Nephron (organoid): ENCODE measurements at regions not wholly inside any gene's neighbourhood (a gene's known extent, or its start where the extent isn't known, plus 50 kb on each side); places are given as distances from the start of the nearest gene placed in this dataset.
"Not testable (repeated sequence)": the region's sequence is repeated elsewhere in the genome, so short reads cannot be mapped to it uniquely, and the experiment has no call there.

Experiments used
- H3K27ac Mint-ChIP-seq, 3 experiments: 2 replicates each; pipeline ENCODE4 v1.8.0; 2020; ENCODE audit warnings: mixed read lengths in 3 of 3, mild to moderate bottlenecking in 2 of 3, moderate library complexity in 1 of 3
- H3K27me3 Mint-ChIP-seq: 2 replicates; pipeline ENCODE4 v1.8.0; 2021; ENCODE audit warnings: low read depth, mild to moderate bottlenecking, moderate library complexity, mixed read lengths
- H3K36me3 Mint-ChIP-seq: 2 replicates; pipeline ENCODE4 v1.8.0; 2020; ENCODE audit warnings: low read depth, mixed read lengths
- H3K4me1 Mint-ChIP-seq: 2 replicates; pipeline ENCODE4 v1.8.0; 2020; ENCODE audit warnings: mixed read lengths
- H3K4me3 Mint-ChIP-seq, 3 experiments: 2 replicates each; pipeline ENCODE4 v1.8.0; 2020; ENCODE audit warnings: mild to moderate bottlenecking in 3 of 3, mixed read lengths in 3 of 3, moderate library complexity in 2 of 3
- H3K9me3 Mint-ChIP-seq: 2 replicates; pipeline ENCODE4 v1.8.0; 2020; ENCODE audit warnings: mixed read lengths
- CTCF ChIP-seq, 3 experiments: fragments of 200-600 bp; sonication (generic); IDR thresholded peaks; one replicate each; pipeline ENCODE4 v1.5.0; 2021; ENCODE audit warnings: antibody characterized with exemption in 3 of 3; ENCODE audit not compliant: unreplicated experiment in 3 of 3

- H3K9me3 Mint-ChIP-seq, result no peaks in the 10 kb centered on the region
- TF ChIP-seq CTCF (IDR thresholded peaks at IDR 0.05; ENCODE audit: unreplicated experiment in 3 of 3), result no peak
- H3K4me1 Mint-ChIP-seq, result no peaks in the 10 kb centered on the region
- H3K27ac Mint-ChIP-seq, result no peak overlapping the region
- no peaks in the 10 kb centered on the region for H3K36me3 Mint-ChIP-seq
- no peaks in the 10 kb centered on the region for H3K27me3 Mint-ChIP-seq
- H3K4me3 Mint-ChIP-seq, result no peak overlapping the region
These were observed 213.0 kb downstream of the FRK start for GRCh38 chr6:115847671-115848070.

- no peak overlapping the region for H3K27ac Mint-ChIP-seq
- no peak for TF ChIP-seq CTCF (IDR thresholded peaks at IDR 0.05; ENCODE audit: unreplicated experiment in 3 of 3)
- no peaks in the 10 kb centered on the region for H3K27me3 Mint-ChIP-seq
- no peaks in the 10 kb centered on the region for H3K36me3 Mint-ChIP-seq
- H3K4me1 Mint-ChIP-seq, result no peaks in the 10 kb centered on the region
- no peak overlapping the region for H3K4me3 Mint-ChIP-seq
- no peaks in the 10 kb centered on the region for H3K9me3 Mint-ChIP-seq
These were observed 216.7 kb downstream of the FRK start for GRCh38 chr6:115843945-115844344.

- no peak for TF ChIP-seq CTCF (IDR thresholded peaks at IDR 0.05; ENCODE audit: unreplicated experiment in 3 of 3)
- Mint-ChIP-seq H3K4me1 (no peaks in the 10 kb centered on the region), H3K36me3 (no peaks in the 10 kb centered on the region)
These were observed 218.4 kb downstream of the FRK start for GRCh38 chr6:115842338-115842737.

GRCh38 chr6:115839583-115840181, 221.0 kb downstream of the FRK start:
- H3K4me3 Mint-ChIP-seq, result no peak overlapping the region
- TF ChIP-seq CTCF (IDR thresholded peaks at IDR 0.05; ENCODE audit: unreplicated experiment in 3 of 3), result no peak
- peaks cover 9% of the 10 kb centered on the region for H3K9me3 Mint-ChIP-seq
- no peaks in the 10 kb centered on the region for H3K36me3 Mint-ChIP-seq
- no peak overlapping the region for H3K27ac Mint-ChIP-seq
- H3K27me3 Mint-ChIP-seq, result no peaks in the 10 kb centered on the region
- no peaks in the 10 kb centered on the region for H3K4me1 Mint-ChIP-seq

More at GRCh38 chr6:115842338-115842737, 218.4 kb downstream of the FRK start:
- Mint-ChIP-seq H3K27ac (no peak overlapping the region), H3K27me3 (no peaks in the 10 kb centered on the region), H3K4me3 (no peak overlapping the region), H3K9me3 (no peaks in the 10 kb centered on the region)

- H3K4me1 Mint-ChIP-seq, result no peaks in the 10 kb centered on the region
- H3K36me3 Mint-ChIP-seq, result no peaks in the 10 kb centered on the region
- H3K27me3 Mint-ChIP-seq, result no peaks in the 10 kb centered on the region
- no peak overlapping the region for H3K27ac Mint-ChIP-seq
- peak in 2 of 3 experiments; percentile 25 to 30 for TF ChIP-seq CTCF (IDR thresholded peaks at IDR 0.05; ENCODE audit: unreplicated experiment in 3 of 3)
- no peak overlapping the region for H3K4me3 Mint-ChIP-seq
- H3K9me3 Mint-ChIP-seq, result peaks cover 9% of the 10 kb centered on the region
These were observed 221.8 kb downstream of the FRK start for GRCh38 chr6:115838763-115839401.

GRCh38 chr6:115838216-115838615, 222.5 kb downstream of the FRK start:
- Mint-ChIP-seq H3K27me3 (no peaks in the 10 kb centered on the region), H3K36me3 (no peaks in the 10 kb centered on the region), H3K4me3 (no peak overlapping the region), H3K9me3 (peaks cover 9% of the 10 kb centered on the region), H3K27ac (no peak overlapping the region), H3K4me1 (peaks cover under 1% of the 10 kb centered on the region)
- TF ChIP-seq CTCF (IDR thresholded peaks at IDR 0.05; ENCODE audit: unreplicated experiment in 3 of 3), result no peak

GRCh38 chr6:115836374-115836773, 224.3 kb downstream of the FRK start:
- H3K36me3 Mint-ChIP-seq, H3K9me3 Mint-ChIP-seq, H3K4me3 Mint-ChIP-seq, H3K27me3 Mint-ChIP-seq, H3K27ac Mint-ChIP-seq: not testable (repeated sequence)
- H3K4me1 Mint-ChIP-seq, result peaks cover 11% of the 10 kb centered on the region
